ENCODE measurements at regions not wholly inside any gene's neighbourhood (a gene's known extent, or its start where the extent isn't known, plus 50 kb on each side); places are given as distances from the start of the nearest gene placed in this dataset.

DNA sequence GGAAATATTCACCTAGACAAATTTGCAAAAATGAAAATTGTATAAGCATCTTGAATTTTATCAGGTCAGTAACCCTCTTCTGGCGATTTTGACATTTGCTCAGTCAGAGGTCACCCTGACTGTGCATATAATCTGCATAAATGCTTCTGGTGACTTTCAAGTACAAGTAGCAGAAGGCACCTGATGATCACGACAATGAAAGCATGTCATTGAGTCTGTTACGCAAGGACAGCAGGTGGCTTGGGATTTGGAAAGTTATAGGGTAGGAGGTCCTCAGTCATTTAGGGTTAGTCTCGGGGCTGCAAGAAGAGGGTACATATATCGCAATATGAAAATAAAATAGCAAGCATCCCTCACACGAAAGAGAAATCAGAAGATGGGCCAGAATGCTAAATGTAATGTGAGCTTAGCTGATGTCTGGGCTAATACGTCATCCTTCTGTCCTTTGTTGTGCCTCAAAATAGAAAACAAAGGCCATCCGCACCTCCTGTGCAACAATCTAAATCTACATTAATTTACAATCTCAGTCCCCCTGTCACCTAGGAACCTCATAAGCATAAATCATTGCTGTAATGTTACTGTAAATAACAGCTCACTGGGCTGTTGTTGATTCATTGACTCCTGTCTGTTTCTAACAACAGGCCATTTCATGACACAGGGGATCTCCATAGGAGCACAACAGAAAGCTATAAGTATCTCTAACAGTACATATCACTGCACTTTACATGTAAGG lies 155.2 kb upstream of the RSPO3 start:
- TF ChIP-seq, protein P1, sequence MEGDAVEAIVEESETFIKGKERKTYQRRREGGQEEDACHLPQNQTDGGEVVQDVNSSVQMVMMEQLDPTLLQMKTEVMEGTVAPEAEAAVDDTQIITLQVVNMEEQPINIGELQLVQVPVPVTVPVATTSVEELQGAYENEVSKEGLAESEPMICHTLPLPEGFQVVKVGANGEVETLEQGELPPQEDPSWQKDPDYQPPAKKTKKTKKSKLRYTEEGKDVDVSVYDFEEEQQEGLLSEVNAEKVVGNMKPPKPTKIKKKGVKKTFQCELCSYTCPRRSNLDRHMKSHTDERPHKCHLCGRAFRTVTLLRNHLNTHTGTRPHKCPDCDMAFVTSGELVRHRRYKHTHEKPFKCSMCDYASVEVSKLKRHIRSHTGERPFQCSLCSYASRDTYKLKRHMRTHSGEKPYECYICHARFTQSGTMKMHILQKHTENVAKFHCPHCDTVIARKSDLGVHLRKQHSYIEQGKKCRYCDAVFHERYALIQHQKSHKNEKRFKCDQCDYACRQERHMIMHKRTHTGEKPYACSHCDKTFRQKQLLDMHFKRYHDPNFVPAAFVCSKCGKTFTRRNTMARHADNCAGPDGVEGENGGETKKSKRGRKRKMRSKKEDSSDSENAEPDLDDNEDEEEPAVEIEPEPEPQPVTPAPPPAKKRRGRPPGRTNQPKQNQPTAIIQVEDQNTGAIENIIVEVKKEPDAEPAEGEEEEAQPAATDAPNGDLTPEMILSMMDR (conservative IDR thresholded peaks at IDR 0.05 in 1 of 2, IDR thresholded peaks at IDR 0.05 in 1 of 2; ENCODE audit: low read depth in 1 of 2, low read length in 2 of 2): no peak
- TF ChIP-seq EZH2 (IDR thresholded peaks at IDR 0.05; ENCODE audit: low read length, missing control alignments): no peak
